KMS-11 (cell line): ENCODE measurements at regions not wholly inside any gene's neighbourhood (a gene's known extent, or its start where the extent isn't known, plus 50 kb on each side); places are given as distances from the start of the nearest gene placed in this dataset.

Experiments used
- H2AFZ ChIP-seq: fragments of 200-600 bp; sonication (generic); 2 replicates; pipeline ENCODE4 v1.6.1; 2016; ENCODE audit warnings: antibody characterized with exemption, mixed run types, low read depth
- H3K27ac ChIP-seq: fragments of 200-600 bp; sonication (generic); 2 replicates; pipeline ENCODE4 v1.6.1; 2016; ENCODE audit warnings: mild to moderate bottlenecking, mixed run types
- H3K27me3 ChIP-seq: fragments of 200-600 bp; sonication (generic); 2 replicates; pipeline ENCODE4 v1.6.1; 2017; ENCODE audit warnings: mild to moderate bottlenecking, low read depth, mixed run types, moderate library complexity; ENCODE audit not compliant: insufficient read depth
- H3K36me3 ChIP-seq: fragments of 200-600 bp; sonication (generic); 2 replicates; pipeline ENCODE4 v1.6.1; 2017; ENCODE audit warnings: mild to moderate bottlenecking, mixed run types; ENCODE audit not compliant: insufficient read depth
- H3K4me1 ChIP-seq: fragments of 200-600 bp; sonication (generic); 2 replicates; pipeline ENCODE4 v1.6.1; 2016; ENCODE audit warnings: mild to moderate bottlenecking, low read depth, mixed run types; ENCODE audit not compliant: poor library complexity, severe bottlenecking
- H3K4me2 ChIP-seq: fragments of 200-600 bp; sonication (generic); 2 replicates; pipeline ENCODE4 v1.7.0; 2016; ENCODE audit warnings: mild to moderate bottlenecking, mixed run types
- H3K4me3 ChIP-seq: fragments of 200-600 bp; sonication (generic); IDR thresholded peaks from 2 replicates; pipeline ENCODE4 v1.6.1; 2017; ENCODE audit warnings: low read depth, low read length, mixed read lengths; ENCODE audit not compliant: insufficient read depth
- H3K79me2 ChIP-seq: fragments of 200-600 bp; sonication (generic); 2 replicates; pipeline ENCODE4 v1.6.1; 2016; ENCODE audit warnings: low read depth, mixed run types; ENCODE audit not compliant: insufficient read depth
- H3K9ac ChIP-seq: fragments of 200-600 bp; sonication (generic); 2 replicates; pipeline ENCODE4 v1.6.1; 2016; ENCODE audit warnings: mild to moderate bottlenecking, mixed run types
- H4K20me1 ChIP-seq: fragments of 200-600 bp; sonication (generic); 2 replicates; pipeline ENCODE4 v1.6.1; 2016; ENCODE audit warnings: mild to moderate bottlenecking, mixed run types; ENCODE audit not compliant: insufficient read depth
- CTCF ChIP-seq: fragments of 200-600 bp; sonication (generic); conservative IDR thresholded peaks from 2 replicates; pipeline ENCODE4 v1.6.1; 2017; ENCODE audit warnings: low read depth, mild to moderate bottlenecking, antibody characterized with exemption, low read length, moderate library complexity, mixed read lengths

- Histone ChIP-seq H4K20me1 (no peaks in the 10 kb centered on the region), H3K4me3 (no peak overlapping the region), H3K4me2 (no peak overlapping the region), H3K36me3 (no peaks in the 10 kb centered on the region), H3K4me1 (no peaks in the 10 kb centered on the region), H3K79me2 (no peaks in the 10 kb centered on the region), H2AFZ (no peak overlapping the region), H3K27ac (no peak overlapping the region), H3K27me3 (no peaks in the 10 kb centered on the region), H3K9ac (no peak overlapping the region)
- TF ChIP-seq CTCF: no peak
Measured at GRCh38 chr6:106918115-106918514, 56.4 kb downstream of the CD24 start.

- no peak for TF ChIP-seq CTCF
- H3K27me3 ChIP-seq: no peaks in the 10 kb centered on the region
- H3K9ac ChIP-seq: no peak overlapping the region
- no peaks in the 10 kb centered on the region for H3K36me3 ChIP-seq
- no peak overlapping the region for H3K4me3 ChIP-seq
- no peak overlapping the region for H3K4me2 ChIP-seq
- no peak overlapping the region for H2AFZ ChIP-seq
- H3K27ac ChIP-seq: no peak overlapping the region
- H4K20me1 ChIP-seq: no peaks in the 10 kb centered on the region
- no peaks in the 10 kb centered on the region for H3K79me2 ChIP-seq
- no peaks in the 10 kb centered on the region for H3K4me1 ChIP-seq
Measured at GRCh38 chr6:106916891-106917290, 57.6 kb downstream of the CD24 start.

GRCh38 chr6:106913676-106914280 lies 60.8 kb downstream of the CD24 start:
- no peaks in the 10 kb centered on the region for H4K20me1 ChIP-seq
- H3K79me2 ChIP-seq: no peaks in the 10 kb centered on the region
- H3K4me3 ChIP-seq: no peak overlapping the region
- no peaks in the 10 kb centered on the region for H3K36me3 ChIP-seq
- no peak for TF ChIP-seq CTCF
- no peak overlapping the region for H3K27ac ChIP-seq
- H2AFZ ChIP-seq: no peak overlapping the region
- no peaks in the 10 kb centered on the region for H3K4me1 ChIP-seq
- no peak overlapping the region for H3K4me2 ChIP-seq
- no peaks in the 10 kb centered on the region for H3K27me3 ChIP-seq
- no peak overlapping the region for H3K9ac ChIP-seq

- Histone ChIP-seq H3K36me3 (no peaks in the 10 kb centered on the region), H3K9ac (no peak overlapping the region), H3K4me2 (no peak overlapping the region), H3K27ac (no peak overlapping the region), H4K20me1 (no peaks in the 10 kb centered on the region), H2AFZ (no peak overlapping the region), H3K79me2 (no peaks in the 10 kb centered on the region), H3K4me3 (no peak overlapping the region), H3K27me3 (no peaks in the 10 kb centered on the region), H3K4me1 (no peaks in the 10 kb centered on the region)
- no peak for TF ChIP-seq CTCF
Measured at GRCh38 chr6:106913111-106913510, 61.4 kb downstream of the CD24 start.
